H9 (cell line): ENCODE measurements at regions not wholly inside any gene's neighbourhood (a gene's known extent, or its start where the extent isn't known, plus 50 kb on each side); places are given as distances from the start of the nearest gene placed in this dataset.

Experiments
- DNase-seq: peaks from one replicate; pipeline ENCODE4 v3.0.0-alpha.2; 2017
- H2AFZ ChIP-seq: one replicate; pipeline ENCODE4 v1.6.1; 2013; ENCODE audit warnings: mild to moderate bottlenecking, low read length, control low read depth, moderate library complexity
- H2AK5ac ChIP-seq: 2 replicates; pipeline ENCODE4 v1.6.1; 2013; ENCODE audit warnings: low read length, control low read depth, mixed read lengths; ENCODE audit not compliant: insufficient read length
- H2BK120ac ChIP-seq: one replicate; pipeline ENCODE4 v1.6.1; 2013; ENCODE audit warnings: low read depth, mild to moderate bottlenecking, low read length, control low read depth, inconsistent platforms; ENCODE audit not compliant: poor library complexity, severe bottlenecking
- H2BK12ac ChIP-seq: 2 replicates; pipeline ENCODE4 v1.6.1; 2013; ENCODE audit warnings: low read length, control low read depth, mixed read lengths, low read depth; ENCODE audit not compliant: insufficient read length
- H2BK15ac ChIP-seq: 2 replicates; pipeline ENCODE4 v1.6.1; 2013; ENCODE audit warnings: low read depth, low read length, control low read depth
- H2BK20ac ChIP-seq: one replicate; pipeline ENCODE4 v1.6.1; 2013; ENCODE audit warnings: low read depth, mild to moderate bottlenecking, low read length, control low read depth, inconsistent platforms; ENCODE audit not compliant: poor library complexity, severe bottlenecking
- H2BK5ac ChIP-seq: 2 replicates; pipeline ENCODE4 v1.6.1; 2013; ENCODE audit warnings: low read length, control low read depth, mixed read lengths; ENCODE audit not compliant: insufficient read length
- H3K14ac ChIP-seq: 2 replicates; pipeline ENCODE4 v1.6.1; 2013; ENCODE audit warnings: low read length, control low read depth; ENCODE audit not compliant: insufficient read depth
- H3K18ac ChIP-seq: 2 replicates; pipeline ENCODE4 v1.6.1; 2013; ENCODE audit warnings: low read depth, mild to moderate bottlenecking, mixed read lengths, low read length, control low read depth; ENCODE audit not compliant: insufficient read length
- H3K23ac ChIP-seq: 2 replicates; pipeline ENCODE4 v1.6.1; 2013; ENCODE audit warnings: low read length, control low read depth, mixed read lengths, low read depth; ENCODE audit not compliant: insufficient read length
- H3K23me2 ChIP-seq: 2 replicates; pipeline ENCODE4 v1.6.1; 2013; ENCODE audit warnings: low read depth, mild to moderate bottlenecking, mixed read lengths, low read length, control low read depth; ENCODE audit not compliant: insufficient read length, poor library complexity, severe bottlenecking
- H3K27ac ChIP-seq: 2 replicates; pipeline ENCODE4 v1.5.1; 2013; ENCODE audit warnings: low read length, control low read depth, mixed read lengths, low read depth; ENCODE audit not compliant: insufficient read length
- H3K27me3 ChIP-seq: 2 replicates; pipeline ENCODE4 v1.6.1; 2013; ENCODE audit warnings: low read length, control low read depth, inconsistent platforms; ENCODE audit not compliant: insufficient read depth
- H3K4ac ChIP-seq: 2 replicates; pipeline ENCODE4 v1.6.1; 2013; ENCODE audit warnings: low read depth, mild to moderate bottlenecking, control low read depth, inconsistent platforms, low read length, moderate library complexity
- H3K4me1 ChIP-seq: 2 replicates; pipeline ENCODE4 v1.6.1; 2013; ENCODE audit warnings: low read length, control low read depth, inconsistent platforms; ENCODE audit not compliant: insufficient read depth
- H3K4me2 ChIP-seq: 2 replicates; pipeline ENCODE4 v1.6.1; 2013; ENCODE audit warnings: low read length, control low read depth, mixed read lengths; ENCODE audit not compliant: insufficient read length, insufficient read depth
- H3K56ac ChIP-seq: 2 replicates; pipeline ENCODE4 v1.6.1; 2013; ENCODE audit warnings: low read depth, mild to moderate bottlenecking, mixed read lengths, low read length, control low read depth; ENCODE audit not compliant: insufficient read length
- H3K79me1 ChIP-seq: 2 replicates; pipeline ENCODE4 v1.6.1; 2013; ENCODE audit warnings: low read depth, mild to moderate bottlenecking, moderate library complexity, low read length, control low read depth, inconsistent platforms; ENCODE audit not compliant: insufficient read depth, poor library complexity, severe bottlenecking
- H3K79me2 ChIP-seq: 2 replicates; pipeline ENCODE4 v1.6.1; 2013; ENCODE audit warnings: low read length, control low read depth, inconsistent platforms; ENCODE audit not compliant: insufficient read depth
- H3K9ac ChIP-seq: 2 replicates; pipeline ENCODE4 v1.6.1; 2013; ENCODE audit warnings: low read length, control low read depth, mixed read lengths; ENCODE audit not compliant: insufficient read length; ENCODE audit errors: extremely low read depth
- H3K9me3 ChIP-seq: one replicate; pipeline ENCODE4 v1.6.1; 2013; ENCODE audit warnings: low read depth, low read length, inconsistent platforms; ENCODE audit not compliant: control insufficient read depth
- H3T11ph ChIP-seq: one replicate; pipeline ENCODE4 v1.6.1; 2013; ENCODE audit warnings: mild to moderate bottlenecking, low read length, control low read depth, inconsistent platforms
- H4K20me1 ChIP-seq: one replicate; pipeline ENCODE4 v1.6.1; 2013; ENCODE audit not compliant: control insufficient read depth, insufficient read length, insufficient read depth
- H4K5ac ChIP-seq: 2 replicates; pipeline ENCODE4 v1.6.1; 2013; ENCODE audit warnings: low read depth, mild to moderate bottlenecking, mixed read lengths, low read length, control low read depth; ENCODE audit not compliant: insufficient read length
- H4K8ac ChIP-seq: replicated peaks from 2 replicates; pipeline ENCODE4 v1.6.1; 2013; ENCODE audit warnings: low read length, control low read depth, mixed read lengths, low read depth; ENCODE audit not compliant: insufficient read length
- H4K91ac ChIP-seq: 2 replicates; pipeline ENCODE4 v1.6.1; 2013; ENCODE audit warnings: low read depth, mild to moderate bottlenecking, moderate library complexity, mixed read lengths, low read length, control low read depth; ENCODE audit not compliant: insufficient read length
- H3K27ac Mint-ChIP-seq, 3 experiments: 2 replicates in 2 of 3; 3 replicates in 1 of 3; pipeline ENCODE4 v1.8.0; 2020 to 2021; ENCODE audit warnings: mixed read lengths in 3 of 3, mild to moderate bottlenecking in 1 of 3, moderate library complexity in 1 of 3
- H3K27me3 Mint-ChIP-seq: 2 replicates; pipeline ENCODE4 v1.8.0; 2021; ENCODE audit warnings: low read depth, mild to moderate bottlenecking, moderate library complexity, mixed read lengths
- H3K36me3 Mint-ChIP-seq, 3 experiments: 2 replicates in 2 of 3; 3 replicates in 1 of 3; pipeline ENCODE4 v1.8.0; 2020 to 2021; ENCODE audit warnings: low read depth in 3 of 3, mixed read lengths in 3 of 3; ENCODE audit not compliant: insufficient read depth in 1 of 3
- H3K4me1 Mint-ChIP-seq, 2 experiments: 2 replicates each; pipeline ENCODE4 v1.8.0; 2020; ENCODE audit warnings: mixed read lengths in 2 of 2
- H3K4me3 Mint-ChIP-seq, 2 experiments: 2 replicates in 1 of 2; 3 replicates in 1 of 2; pipeline ENCODE4 v1.8.0; 2020 to 2021; ENCODE audit warnings: mild to moderate bottlenecking in 2 of 2, mixed read lengths in 2 of 2, moderate library complexity in 1 of 2
- H3K9me3 Mint-ChIP-seq, 2 experiments: 2 replicates in 1 of 2; 3 replicates in 1 of 2; pipeline ENCODE4 v1.8.0; 2020; ENCODE audit warnings: mild to moderate bottlenecking in 2 of 2, mixed read lengths in 2 of 2, moderate library complexity in 1 of 2
- WGBS: extraction: QIAGEN DNeasy Blood & Tissue Kit; methylation state at CpG from one replicate; pipeline ENCODE4 v1.1.7; 2013; ENCODE audit warnings: missing lambda C conversion rate, low lambda C conversion rate, mixed read lengths; ENCODE audit not compliant: insufficient read length; ENCODE audit errors: extremely low coverage; 5-methylcytosine and 5-hydroxymethylcytosine counted together
- TF ChIP-seq, protein P1 (sequence below): fragments of 200-600 bp; sonication (generic); conservative IDR thresholded peaks from 3 replicates; pipeline ENCODE4 v1.8.0; 2021; ENCODE audit warnings: antibody characterized with exemption, mild to moderate bottlenecking

DNA sequence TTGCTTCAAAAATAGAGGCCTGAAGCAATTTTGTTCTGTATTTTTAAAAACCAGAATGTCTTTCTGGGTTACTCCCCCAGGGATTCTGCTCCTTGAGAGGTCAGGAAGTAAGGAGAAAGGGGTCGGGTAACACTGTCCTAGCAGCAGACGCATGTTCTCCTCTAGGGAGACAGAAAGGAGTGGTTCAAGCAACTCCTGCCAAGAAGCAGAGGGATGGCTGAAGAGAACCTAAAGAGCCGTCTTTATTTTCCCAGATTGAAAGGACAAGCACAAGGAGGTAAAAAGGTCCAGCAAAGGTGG is 58.0 kb upstream of the SLC4A11 start:
- Histone ChIP-seq H3K27me3 (no peaks in the 10 kb centered on the region), H4K8ac (no peak overlapping the region), H2AK5ac (no peak overlapping the region), H3K4me1 (peaks cover 2% of the 10 kb centered on the region; the same call in 1 of the 2 replicates), H4K20me1 (no peaks in the 10 kb centered on the region), H3T11ph (no peak overlapping the region), H3K23ac (no peak overlapping the region), H2BK12ac (no peak overlapping the region), H2BK120ac (no peak overlapping the region), H2BK5ac (no peak overlapping the region), H3K56ac (no peak overlapping the region), H3K4me2 (no peak overlapping the region), H3K23me2 (no peaks in the 10 kb centered on the region), H2BK20ac (no peak overlapping the region), H3K18ac (no peak overlapping the region), H4K91ac (peak overlapping the region; percentile 41), H3K27ac (no peak overlapping the region), H3K4ac (no peak overlapping the region), H3K79me1 (no peaks in the 10 kb centered on the region), H2AFZ (no peak overlapping the region), H3K14ac (no peak overlapping the region), H2BK15ac (no peak overlapping the region), H3K9me3 (no peaks in the 10 kb centered on the region), H3K79me2 (no peaks in the 10 kb centered on the region), H4K5ac (no peak overlapping the region), H3K9ac (no peak overlapping the region)
- DNase-seq: no peak
- TF ChIP-seq, protein P1, sequence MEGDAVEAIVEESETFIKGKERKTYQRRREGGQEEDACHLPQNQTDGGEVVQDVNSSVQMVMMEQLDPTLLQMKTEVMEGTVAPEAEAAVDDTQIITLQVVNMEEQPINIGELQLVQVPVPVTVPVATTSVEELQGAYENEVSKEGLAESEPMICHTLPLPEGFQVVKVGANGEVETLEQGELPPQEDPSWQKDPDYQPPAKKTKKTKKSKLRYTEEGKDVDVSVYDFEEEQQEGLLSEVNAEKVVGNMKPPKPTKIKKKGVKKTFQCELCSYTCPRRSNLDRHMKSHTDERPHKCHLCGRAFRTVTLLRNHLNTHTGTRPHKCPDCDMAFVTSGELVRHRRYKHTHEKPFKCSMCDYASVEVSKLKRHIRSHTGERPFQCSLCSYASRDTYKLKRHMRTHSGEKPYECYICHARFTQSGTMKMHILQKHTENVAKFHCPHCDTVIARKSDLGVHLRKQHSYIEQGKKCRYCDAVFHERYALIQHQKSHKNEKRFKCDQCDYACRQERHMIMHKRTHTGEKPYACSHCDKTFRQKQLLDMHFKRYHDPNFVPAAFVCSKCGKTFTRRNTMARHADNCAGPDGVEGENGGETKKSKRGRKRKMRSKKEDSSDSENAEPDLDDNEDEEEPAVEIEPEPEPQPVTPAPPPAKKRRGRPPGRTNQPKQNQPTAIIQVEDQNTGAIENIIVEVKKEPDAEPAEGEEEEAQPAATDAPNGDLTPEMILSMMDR: no peak
- H3K27me3 Mint-ChIP-seq: no peaks in the 10 kb centered on the region
- H3K9me3 Mint-ChIP-seq: no peaks in the 10 kb centered on the region
- H3K4me1 Mint-ChIP-seq: peaks cover 10 to 16% of the 10 kb centered on the region in 2 experiments
- H3K27ac Mint-ChIP-seq: peak overlapping the region in 2 of 3 experiments; percentile 46 to 69; a peak in 4 of 7 replicates
- H3K4me3 Mint-ChIP-seq: no peak overlapping the region
- WGBS: no CpG with 5 or more reads among the region's 3 CpGs
- peaks cover 0 to 19% (median 18%) of the 10 kb centered on the region in 3 experiments; a peak in 6 of 7 replicates for H3K36me3 Mint-ChIP-seq
